H1 (cell line): ENCODE measurements at regions not wholly inside any gene's neighbourhood (a gene's known extent, or its start where the extent isn't known, plus 50 kb on each side); places are given as distances from the start of the nearest gene placed in this dataset.

Experiments used
- CBX5 ChIP-seq: fragments of 300-800, 300-1000 bp; sonication (generic); IDR thresholded peaks from 2 replicates; pipeline ENCODE4 v1.7.1; 2016; ENCODE audit warnings: antibody characterized with exemption, low read length, low read depth
- EZH2 ChIP-seq: fragments of 200-600 bp; sonication (generic); IDR thresholded peaks from 2 replicates; pipeline ENCODE4 v1.7.1; 2012; ENCODE audit warnings: low read depth, mild to moderate bottlenecking, moderate library complexity, low read length, inconsistent platforms; ENCODE audit not compliant: severe bottlenecking
- NRF1 ChIP-seq: IDR thresholded peaks from 2 replicates; pipeline ENCODE4 v1.6.1; 2011; ENCODE audit warnings: mild to moderate bottlenecking, low read depth, low read length, improper control_type of control experiment
- POLR2A ChIP-seq, 2 experiments: IDR thresholded peaks; 1 replicate in 1 of 2; 2 replicates in 1 of 2; pipeline ENCODE4 v1.6.1; 2011; ENCODE audit warnings: low read depth in 2 of 2, low read length in 2 of 2, mild to moderate bottlenecking in 2 of 2; ENCODE audit errors: control extremely low read depth in 1 of 2
- SIRT6 ChIP-seq: IDR thresholded peaks from one replicate; pipeline ENCODE4 v1.7.1; 2012; ENCODE audit warnings: low read length, inconsistent platforms
- SP2 ChIP-seq: IDR thresholded peaks from 2 replicates; pipeline ENCODE4 v1.6.1; 2012; ENCODE audit warnings: mild to moderate bottlenecking, low read length, inconsistent platforms
- SUZ12 ChIP-seq: fragments of 200-600 bp; sonication (generic); IDR thresholded peaks from 2 replicates; pipeline ENCODE4 v1.6.1; 2012; ENCODE audit warnings: mild to moderate bottlenecking, inconsistent platforms, low read length, moderate library complexity, mixed read lengths
- YY1 ChIP-seq: IDR thresholded peaks from 2 replicates; pipeline ENCODE4 v1.6.1; 2011; ENCODE audit warnings: low read depth, mild to moderate bottlenecking, low read length
- TF ChIP-seq, protein P1 (sequence below), 3 experiments: IDR thresholded peaks; 1 replicate in 2 of 3; 2 replicates in 1 of 3; pipeline versions ENCODE4 v1.5.1 to v1.6.1; 2011; ENCODE audit warnings: low read length in 3 of 3, mild to moderate bottlenecking in 3 of 3, inconsistent platforms in 2 of 3, low read depth in 1 of 3, moderate library complexity in 1 of 3; ENCODE audit not compliant: insufficient read depth in 1 of 3; ENCODE audit errors: control extremely low read depth in 1 of 3
- TF ChIP-seq, protein P2 (sequence below): IDR thresholded peaks from 2 replicates; pipeline ENCODE4 v1.6.1; 2011; ENCODE audit warnings: low read depth, mild to moderate bottlenecking, low read length; ENCODE audit not compliant: insufficient read depth
- TF ChIP-seq, protein P3 (sequence below): IDR thresholded peaks from 2 replicates; pipeline ENCODE4 v1.6.1; 2012; ENCODE audit warnings: inconsistent platforms
- TF ChIP-seq, protein P4 (sequence below): IDR thresholded peaks from 2 replicates; pipeline ENCODE4 v1.6.1; 2012; ENCODE audit warnings: inconsistent platforms

DNA sequence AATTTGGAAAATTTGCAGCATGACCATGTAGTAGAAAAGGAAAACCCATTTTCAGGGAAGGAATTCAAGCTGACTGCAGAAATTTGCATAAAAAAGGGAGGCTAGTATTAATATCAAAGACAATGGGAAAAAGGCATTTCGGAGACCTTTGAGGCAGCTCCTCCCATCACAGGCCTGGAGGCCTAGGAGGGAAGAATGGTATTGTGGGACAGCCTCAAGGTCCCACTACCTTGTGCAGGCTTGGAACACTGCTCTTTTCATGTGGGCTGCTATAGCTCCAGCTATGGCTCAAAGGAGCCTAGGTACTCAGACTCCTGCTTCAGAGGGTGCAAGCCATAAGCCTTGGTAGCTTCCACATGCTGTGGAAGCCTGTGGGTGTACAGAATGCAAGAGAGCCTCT is 139.3 kb downstream of the C1orf94 start:
- TF ChIP-seq POLR2A (IDR thresholded peaks at IDR 0.05; ENCODE audit: control extremely low read depth in 1 of 2, low read depth in 2 of 2, low read length in 2 of 2) (no peak), SP2 (no peak), CBX5 (no peak), SUZ12 (no peak), YY1 (no peak), EZH2 (no peak), SIRT6 (no peak), NRF1 (no peak)
- TF ChIP-seq, protein P1, sequence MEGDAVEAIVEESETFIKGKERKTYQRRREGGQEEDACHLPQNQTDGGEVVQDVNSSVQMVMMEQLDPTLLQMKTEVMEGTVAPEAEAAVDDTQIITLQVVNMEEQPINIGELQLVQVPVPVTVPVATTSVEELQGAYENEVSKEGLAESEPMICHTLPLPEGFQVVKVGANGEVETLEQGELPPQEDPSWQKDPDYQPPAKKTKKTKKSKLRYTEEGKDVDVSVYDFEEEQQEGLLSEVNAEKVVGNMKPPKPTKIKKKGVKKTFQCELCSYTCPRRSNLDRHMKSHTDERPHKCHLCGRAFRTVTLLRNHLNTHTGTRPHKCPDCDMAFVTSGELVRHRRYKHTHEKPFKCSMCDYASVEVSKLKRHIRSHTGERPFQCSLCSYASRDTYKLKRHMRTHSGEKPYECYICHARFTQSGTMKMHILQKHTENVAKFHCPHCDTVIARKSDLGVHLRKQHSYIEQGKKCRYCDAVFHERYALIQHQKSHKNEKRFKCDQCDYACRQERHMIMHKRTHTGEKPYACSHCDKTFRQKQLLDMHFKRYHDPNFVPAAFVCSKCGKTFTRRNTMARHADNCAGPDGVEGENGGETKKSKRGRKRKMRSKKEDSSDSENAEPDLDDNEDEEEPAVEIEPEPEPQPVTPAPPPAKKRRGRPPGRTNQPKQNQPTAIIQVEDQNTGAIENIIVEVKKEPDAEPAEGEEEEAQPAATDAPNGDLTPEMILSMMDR (IDR thresholded peaks at IDR 0.05; ENCODE audit: control extremely low read depth in 1 of 3, insufficient read depth in 1 of 3, low read depth in 1 of 3, low read length in 3 of 3) = no peak
- TF ChIP-seq, protein P2, sequence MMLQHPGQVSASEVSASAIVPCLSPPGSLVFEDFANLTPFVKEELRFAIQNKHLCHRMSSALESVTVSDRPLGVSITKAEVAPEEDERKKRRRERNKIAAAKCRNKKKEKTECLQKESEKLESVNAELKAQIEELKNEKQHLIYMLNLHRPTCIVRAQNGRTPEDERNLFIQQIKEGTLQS = no peak
- TF ChIP-seq, protein P3, sequence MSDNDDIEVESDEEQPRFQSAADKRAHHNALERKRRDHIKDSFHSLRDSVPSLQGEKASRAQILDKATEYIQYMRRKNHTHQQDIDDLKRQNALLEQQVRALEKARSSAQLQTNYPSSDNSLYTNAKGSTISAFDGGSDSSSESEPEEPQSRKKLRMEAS = no peak
- TF ChIP-seq, protein P4, sequence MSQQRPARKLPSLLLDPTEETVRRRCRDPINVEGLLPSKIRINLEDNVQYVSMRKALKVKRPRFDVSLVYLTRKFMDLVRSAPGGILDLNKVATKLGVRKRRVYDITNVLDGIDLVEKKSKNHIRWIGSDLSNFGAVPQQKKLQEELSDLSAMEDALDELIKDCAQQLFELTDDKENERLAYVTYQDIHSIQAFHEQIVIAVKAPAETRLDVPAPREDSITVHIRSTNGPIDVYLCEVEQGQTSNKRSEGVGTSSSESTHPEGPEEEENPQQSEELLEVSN = no peak
